ENCODE measurements at regions not wholly inside any gene's neighbourhood (a gene's known extent, or its start where the extent isn't known, plus 50 kb on each side); places are given as distances from the start of the nearest gene placed in this dataset.

DNA sequence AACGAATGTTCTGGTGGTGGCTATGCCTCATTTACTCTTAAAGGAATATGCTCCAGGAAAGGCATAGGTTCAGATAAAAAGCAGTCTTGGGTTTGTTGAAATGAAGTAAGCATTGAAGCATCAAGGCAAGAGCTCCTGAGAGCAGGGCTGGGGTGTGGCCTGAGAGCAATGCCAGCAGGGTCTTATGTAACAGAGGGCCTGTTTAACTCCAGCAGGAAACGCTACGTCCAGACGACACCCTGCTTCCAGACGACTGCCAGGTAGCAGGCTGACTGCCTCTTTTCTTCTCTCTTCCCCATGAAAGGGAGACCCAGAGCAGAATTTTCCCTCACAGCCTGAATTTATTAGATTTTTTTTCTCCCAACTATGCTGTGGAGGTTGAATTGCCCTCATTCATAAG is 127.2 kb upstream of the SLC5A12 start:
- no peak overlapping the region for H3K4me2 ChIP-seq (ENCODE audit: insufficient read depth, low read length)
- no peaks in the 10 kb centered on the region for H3K27me3 ChIP-seq (ENCODE audit: control insufficient read depth in 2 of 2, insufficient read depth in 2 of 2, low read length in 2 of 2)
- ChIA-PET POLR2A (no interaction called here), CTCF (ENCODE audit: low intra/inter-chr PET ratio) (no interaction called here)
- WGBS (ENCODE audit: insufficient coverage, low coverage, missing lambda C conversion rate), result 0% methylated on average over 5 of the region's 5 CpGs
- DNase-seq (ENCODE audit: extremely low read depth in 1 of 4, low spot score in 3 of 4), result no peak
- H4K20me1 ChIP-seq (replicated peaks; ENCODE audit: control insufficient read depth, insufficient read depth, low read length), result no peaks in the 10 kb centered on the region
- H3K4me1 ChIP-seq (replicated peaks in 1 of 2; ENCODE audit: control insufficient read depth in 2 of 2, insufficient read depth in 2 of 2, low read length in 2 of 2), result no peaks in the 10 kb centered on the region
- intact Hi-C loops (cut with micrococcal nuclease), result no loop called here
- H2AFZ ChIP-seq (ENCODE audit: low read depth, low read length), result no peak overlapping the region
- no peaks in the 10 kb centered on the region for H3K79me2 ChIP-seq (ENCODE audit: control insufficient read depth, insufficient read depth, low read length)
- no peaks in the 10 kb centered on the region for H3K36me3 ChIP-seq (ENCODE audit: control insufficient read depth, insufficient read depth, low read length)
- no peaks in the 10 kb centered on the region; the same call in 1 of the 2 replicates for H3K9me3 ChIP-seq (replicated peaks; ENCODE audit: control insufficient read depth, insufficient read depth, low read depth, low read length)
- no peak for ATAC-seq
- no peaks in the 10 kb centered on the region for H3K9me1 ChIP-seq (ENCODE audit: control insufficient read depth, insufficient read depth, low read length)
- in situ Hi-C loops (cut with MboI), result no loop called here
- H3K27ac ChIP-seq (ENCODE audit: extremely low read depth, low read depth, low read length), result no peak overlapping the region
- H3K4me3 ChIP-seq, result no peak overlapping the region
- BruUV-seq (replicated peaks), result no TSS peak
- no peak for FAIRE-seq
- H3K9ac ChIP-seq (ENCODE audit: insufficient read depth in 1 of 2, low read depth in 2 of 2, low read length in 2 of 2), result no peak overlapping the region
- no peak for TF ChIP-seq SAFB (IDR thresholded peaks at IDR 0.05; ENCODE audit: borderline replicate concordance, low read depth, low read length)
- no peak for TF ChIP-seq TAF7 (tag; IDR thresholded peaks at IDR 0.05)
- TF ChIP-seq BRF2 (IDR thresholded peaks at IDR 0.05; ENCODE audit: borderline replicate concordance, insufficient read depth, insufficient read length), result no peak
- no peak for TF ChIP-seq RFX7 (CRISPR knock-in tag; IDR thresholded peaks at IDR 0.05)
- TF ChIP-seq, protein P1, sequence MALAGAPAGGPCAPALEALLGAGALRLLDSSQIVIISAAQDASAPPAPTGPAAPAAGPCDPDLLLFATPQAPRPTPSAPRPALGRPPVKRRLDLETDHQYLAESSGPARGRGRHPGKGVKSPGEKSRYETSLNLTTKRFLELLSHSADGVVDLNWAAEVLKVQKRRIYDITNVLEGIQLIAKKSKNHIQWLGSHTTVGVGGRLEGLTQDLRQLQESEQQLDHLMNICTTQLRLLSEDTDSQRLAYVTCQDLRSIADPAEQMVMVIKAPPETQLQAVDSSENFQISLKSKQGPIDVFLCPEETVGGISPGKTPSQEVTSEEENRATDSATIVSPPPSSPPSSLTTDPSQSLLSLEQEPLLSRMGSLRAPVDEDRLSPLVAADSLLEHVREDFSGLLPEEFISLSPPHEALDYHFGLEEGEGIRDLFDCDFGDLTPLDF (CRISPR knock-in tag; IDR thresholded peaks at IDR 0.05), result no peak
- no peak for TF ChIP-seq ZNF444 (CRISPR knock-in tag; IDR thresholded peaks at IDR 0.05)
- TF ChIP-seq SMAD2 (IDR thresholded peaks at IDR 0.05; ENCODE audit: low read depth, low read length), result no peak
- no peak for TF ChIP-seq GTF2F1 (IDR thresholded peaks at IDR 0.05; ENCODE audit: low read depth, low read length)
- no peak for TF ChIP-seq RNF219 (CRISPR knock-in tag; IDR thresholded peaks at IDR 0.05)
- no peak for TF ChIP-seq ZNF695 (CRISPR knock-in tag; IDR thresholded peaks at IDR 0.05)
- TF ChIP-seq, protein P2, sequence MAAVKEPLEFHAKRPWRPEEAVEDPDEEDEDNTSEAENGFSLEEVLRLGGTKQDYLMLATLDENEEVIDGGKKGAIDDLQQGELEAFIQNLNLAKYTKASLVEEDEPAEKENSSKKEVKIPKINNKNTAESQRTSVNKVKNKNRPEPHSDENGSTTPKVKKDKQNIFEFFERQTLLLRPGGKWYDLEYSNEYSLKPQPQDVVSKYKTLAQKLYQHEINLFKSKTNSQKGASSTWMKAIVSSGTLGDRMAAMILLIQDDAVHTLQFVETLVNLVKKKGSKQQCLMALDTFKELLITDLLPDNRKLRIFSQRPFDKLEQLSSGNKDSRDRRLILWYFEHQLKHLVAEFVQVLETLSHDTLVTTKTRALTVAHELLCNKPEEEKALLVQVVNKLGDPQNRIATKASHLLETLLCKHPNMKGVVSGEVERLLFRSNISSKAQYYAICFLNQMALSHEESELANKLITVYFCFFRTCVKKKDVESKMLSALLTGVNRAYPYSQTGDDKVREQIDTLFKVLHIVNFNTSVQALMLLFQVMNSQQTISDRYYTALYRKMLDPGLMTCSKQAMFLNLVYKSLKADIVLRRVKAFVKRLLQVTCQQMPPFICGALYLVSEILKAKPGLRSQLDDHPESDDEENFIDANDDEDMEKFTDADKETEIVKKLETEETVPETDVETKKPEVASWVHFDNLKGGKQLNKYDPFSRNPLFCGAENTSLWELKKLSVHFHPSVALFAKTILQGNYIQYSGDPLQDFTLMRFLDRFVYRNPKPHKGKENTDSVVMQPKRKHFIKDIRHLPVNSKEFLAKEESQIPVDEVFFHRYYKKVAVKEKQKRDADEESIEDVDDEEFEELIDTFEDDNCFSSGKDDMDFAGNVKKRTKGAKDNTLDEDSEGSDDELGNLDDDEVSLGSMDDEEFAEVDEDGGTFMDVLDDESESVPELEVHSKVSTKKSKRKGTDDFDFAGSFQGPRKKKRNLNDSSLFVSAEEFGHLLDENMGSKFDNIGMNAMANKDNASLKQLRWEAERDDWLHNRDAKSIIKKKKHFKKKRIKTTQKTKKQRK (IDR thresholded peaks at IDR 0.05; ENCODE audit: borderline replicate concordance, low read depth, low read length), result no peak
- no peak for TF ChIP-seq TRIM25 (IDR thresholded peaks at IDR 0.05; ENCODE audit: borderline replicate concordance)

Measured in K562 (cell line).